Mesenteric fat pad (tissue), 1 donor: ENCODE measurements at regions not wholly inside any gene's neighbourhood (a gene's known extent, or its start where the extent isn't known, plus 50 kb on each side); places are given as distances from the start of the nearest gene placed in this dataset.
"Not testable (repeated sequence)": the region's sequence is repeated elsewhere in the genome, so short reads cannot be mapped to it uniquely, and the experiment has no call there.

Source experiments
- DNase-seq: peaks from one replicate; pipeline ENCODE4 v3.0.0-alpha.2; 2020; ENCODE audit warnings: low spot score
- donor health status: DM: yes; HTN: yes; CAD: no.

DNA sequence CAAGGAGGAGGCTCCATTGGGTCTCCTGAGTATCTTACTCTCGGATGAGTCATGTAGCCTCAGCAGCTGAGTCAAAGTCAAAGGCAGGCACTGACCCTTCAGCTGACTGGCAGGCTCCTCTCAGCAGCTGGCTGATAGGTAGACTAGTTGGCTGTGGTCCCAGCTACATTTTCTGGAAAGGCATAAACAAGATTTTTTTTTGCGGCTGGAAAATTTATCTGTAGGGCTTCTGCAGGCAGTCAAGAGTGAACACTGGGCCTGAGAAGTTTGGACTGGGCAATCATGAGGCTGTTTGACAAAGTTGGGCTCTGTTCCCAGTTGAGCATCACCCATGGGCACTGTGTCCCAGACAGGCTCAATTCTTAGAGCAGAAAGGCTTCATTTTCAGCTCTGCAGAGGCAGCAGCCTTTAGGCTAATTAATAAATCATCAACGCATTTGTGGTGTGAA is 796.2 kb downstream of the CCSER2 start:
- DNase-seq: no peak

DNA sequence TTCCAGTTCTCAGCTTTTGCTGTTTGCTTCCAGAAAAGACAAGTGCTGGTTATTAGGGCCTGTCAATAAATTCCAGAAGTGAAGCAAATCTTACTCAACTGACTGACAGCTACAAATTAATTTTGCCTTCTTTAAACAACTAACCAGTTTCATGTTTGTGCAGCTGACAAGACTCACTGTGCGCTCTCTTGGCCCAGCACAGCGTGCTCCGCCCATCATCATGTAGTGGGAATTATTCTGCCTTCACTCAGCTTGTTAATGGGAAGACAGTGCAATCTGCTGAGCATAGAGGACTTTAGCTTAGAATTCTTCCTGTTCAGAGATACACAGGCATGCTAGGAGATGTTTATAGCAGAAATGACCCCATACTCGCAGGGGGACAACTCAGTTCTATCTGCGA is 808.9 kb downstream of the CCSER2 start:
- DNase-seq: no peak

DNA sequence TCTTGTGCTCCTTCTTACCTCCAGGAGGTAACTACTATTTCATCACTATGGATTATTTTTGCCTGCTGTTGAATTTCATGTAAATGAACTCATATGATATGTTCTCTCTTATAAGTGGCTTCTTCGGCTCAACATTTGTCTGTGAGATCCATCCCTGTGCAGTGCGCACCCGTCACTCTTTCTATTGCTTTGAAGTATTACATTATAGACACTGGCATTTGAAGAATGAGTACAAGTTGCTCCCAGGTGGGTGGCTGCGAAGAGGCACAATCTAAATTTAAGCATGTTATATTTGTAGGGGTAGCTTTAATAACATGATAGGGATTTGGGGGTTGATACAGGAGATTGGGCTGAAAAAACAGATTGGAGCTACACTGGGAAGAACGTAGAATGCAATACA is 809.7 kb downstream of the CCSER2 start:
- no peak for DNase-seq

DNA sequence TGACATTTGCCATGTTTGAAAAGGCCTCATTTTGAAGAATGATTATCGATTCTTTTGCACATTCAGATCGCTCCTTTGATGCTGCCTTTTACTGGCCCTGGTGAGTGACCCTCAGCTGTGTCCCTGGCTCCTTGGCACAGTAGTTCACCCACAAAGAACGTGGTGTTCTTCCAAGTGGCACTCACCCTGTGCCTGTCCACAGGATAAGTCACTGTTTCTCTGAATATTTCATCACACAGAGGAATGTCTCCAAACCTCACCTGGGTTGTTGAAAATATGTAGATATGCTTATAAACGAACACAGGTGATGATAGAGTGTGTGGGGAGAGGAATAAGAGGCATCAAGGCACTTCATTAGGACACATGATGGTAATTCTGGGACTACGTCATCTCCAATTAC is 810.7 kb downstream of the CCSER2 start:
- no peak for DNase-seq

DNA sequence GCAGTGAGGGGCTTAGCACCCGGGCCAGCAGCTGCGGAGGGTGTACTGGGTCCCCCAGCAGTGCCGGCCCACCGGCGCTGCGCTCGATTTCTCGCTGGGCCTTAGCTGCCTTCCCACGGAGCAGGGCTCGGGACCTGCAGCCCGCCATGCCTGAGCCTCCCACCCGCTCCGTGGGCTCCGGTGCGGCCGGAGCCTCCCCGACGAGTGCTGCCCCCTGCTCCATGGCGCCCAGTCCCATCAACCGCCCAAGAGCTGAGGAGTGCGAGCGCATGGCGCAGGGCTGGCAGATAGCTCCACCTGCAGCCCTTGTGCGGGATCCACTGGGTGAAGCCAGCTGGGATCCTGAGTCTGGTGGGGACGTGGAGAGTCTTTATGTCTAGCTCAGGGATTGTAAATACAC is 813.1 kb downstream of the CCSER2 start:
- DNase-seq: not testable (repeated sequence)

DNA sequence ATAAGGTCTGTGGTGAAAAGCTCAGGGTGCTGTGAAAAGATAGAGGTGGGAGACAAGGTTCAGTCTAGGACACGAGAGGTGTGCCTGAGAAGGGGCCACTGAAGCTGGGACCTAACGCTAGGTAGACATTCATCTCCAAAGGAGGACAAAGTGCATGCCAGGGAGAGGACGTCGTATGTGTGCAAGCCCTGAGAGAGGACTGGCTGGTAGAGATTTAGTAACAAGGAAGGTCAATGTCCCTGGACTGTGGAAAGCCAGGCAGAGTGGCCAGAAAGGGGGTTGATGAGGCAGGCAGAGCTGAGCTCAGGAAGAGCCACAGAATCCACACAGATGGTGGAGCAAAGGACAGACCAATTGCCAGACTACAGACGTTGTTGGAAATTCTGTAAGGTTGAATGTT is 817.6 kb downstream of the CCSER2 start:
- no peak for DNase-seq

DNA sequence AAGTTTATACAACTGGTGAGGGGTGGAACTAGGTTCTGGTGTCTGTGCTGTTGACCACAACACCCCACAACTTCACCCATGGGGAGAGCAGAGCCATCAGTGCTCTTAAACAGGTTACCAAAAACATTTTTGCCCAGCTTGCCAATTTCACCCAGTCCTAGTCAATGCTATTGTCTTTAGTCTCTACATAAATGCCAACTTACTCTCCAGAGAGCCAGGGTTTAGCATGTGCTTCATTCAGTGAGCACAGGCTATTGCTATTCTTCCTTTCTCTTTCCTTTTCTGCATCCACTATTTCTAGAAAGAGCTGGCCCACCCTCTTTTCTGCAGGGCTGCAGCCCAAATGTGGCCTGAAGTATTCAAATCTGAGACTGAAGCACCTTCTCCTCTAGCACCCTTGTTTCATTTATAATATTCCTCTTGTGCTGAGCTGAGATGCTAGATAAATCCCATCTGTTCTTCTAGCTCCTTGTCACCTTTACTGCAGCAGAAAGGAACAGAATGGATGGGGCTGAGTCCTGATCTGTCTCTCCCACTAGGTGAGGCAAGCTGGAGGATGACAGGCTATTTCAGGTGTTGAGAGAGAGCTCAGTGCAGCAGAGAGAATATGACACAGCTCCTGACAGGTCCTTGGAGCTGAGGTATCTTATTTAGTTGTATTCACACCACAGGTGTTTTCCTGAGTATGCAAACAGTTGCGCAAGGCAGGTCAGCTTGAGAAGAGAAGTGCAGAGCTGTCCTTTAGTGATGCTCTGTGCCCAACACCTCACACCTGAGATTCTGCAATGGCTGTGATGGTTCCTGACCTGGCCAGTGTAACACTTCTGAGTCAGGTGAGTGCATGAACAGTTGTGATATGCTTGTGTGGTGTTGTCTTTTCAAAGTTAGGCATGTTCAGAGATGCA is 819.2 kb downstream of the CCSER2 start:
- DNase-seq: no peak

DNA sequence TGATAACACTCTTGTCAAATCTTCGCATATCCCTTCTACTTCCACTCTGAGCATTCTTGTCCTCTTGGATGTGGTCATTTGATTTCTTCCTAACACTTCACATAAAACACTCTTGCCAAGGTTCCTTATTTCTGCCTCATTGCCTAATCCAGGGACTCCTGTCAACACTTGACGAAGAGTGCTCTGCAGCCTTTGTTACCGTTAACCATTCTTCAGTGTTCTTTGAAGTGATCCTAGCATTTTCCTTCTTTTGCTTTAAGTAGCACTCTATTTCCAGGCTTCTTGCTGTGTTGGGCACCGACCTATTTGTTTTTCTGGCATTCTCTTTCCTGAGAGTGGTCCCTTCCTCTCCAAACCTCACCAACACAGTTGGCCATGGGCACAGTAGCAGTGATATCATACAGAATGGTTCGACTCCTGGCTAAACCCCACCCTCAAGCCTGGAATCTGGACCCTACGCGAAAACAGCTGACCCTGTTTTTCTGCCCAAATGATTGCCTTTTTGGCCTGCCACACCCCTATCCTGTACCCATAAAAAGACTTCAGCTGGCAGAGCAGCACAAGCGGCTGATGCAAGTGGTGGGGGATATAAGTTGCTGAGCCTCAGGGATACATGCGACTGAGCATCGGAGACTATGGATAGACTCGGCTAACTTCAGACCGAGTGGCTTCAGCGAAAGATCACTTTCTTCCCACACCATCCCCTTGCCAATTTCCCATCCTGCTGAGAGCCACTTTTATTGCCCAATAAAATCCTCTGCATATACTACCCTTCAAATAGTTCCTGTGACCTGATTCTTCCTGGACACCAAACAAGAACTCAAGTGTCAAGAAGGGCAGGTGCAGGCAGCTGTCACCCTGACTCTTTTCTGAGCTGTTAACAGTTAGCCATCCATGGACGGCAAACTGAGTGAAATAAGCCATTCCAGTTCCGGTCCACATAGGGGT is 820.6 kb downstream of the CCSER2 start:
- no peak for DNase-seq

DNA sequence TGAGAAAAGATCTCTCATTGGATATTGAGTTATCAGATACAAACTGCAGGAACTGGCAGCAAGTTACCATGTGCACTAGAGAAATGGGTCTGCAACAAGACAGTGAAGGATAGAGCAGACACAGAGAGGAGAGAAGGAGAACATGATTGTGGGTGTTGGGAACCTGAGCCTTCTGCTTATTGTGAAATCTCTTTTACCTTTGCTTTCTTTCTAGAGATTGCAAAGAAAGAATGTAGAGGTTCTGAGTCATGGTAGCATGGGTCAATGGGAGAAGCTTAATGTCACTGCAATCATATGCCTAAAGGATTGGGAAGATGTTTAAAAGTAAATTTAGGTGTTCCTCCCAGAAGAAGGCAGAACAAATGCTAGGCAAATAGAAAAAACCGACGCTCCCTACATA is 821.4 kb downstream of the CCSER2 start:
- DNase-seq: no peak

DNA sequence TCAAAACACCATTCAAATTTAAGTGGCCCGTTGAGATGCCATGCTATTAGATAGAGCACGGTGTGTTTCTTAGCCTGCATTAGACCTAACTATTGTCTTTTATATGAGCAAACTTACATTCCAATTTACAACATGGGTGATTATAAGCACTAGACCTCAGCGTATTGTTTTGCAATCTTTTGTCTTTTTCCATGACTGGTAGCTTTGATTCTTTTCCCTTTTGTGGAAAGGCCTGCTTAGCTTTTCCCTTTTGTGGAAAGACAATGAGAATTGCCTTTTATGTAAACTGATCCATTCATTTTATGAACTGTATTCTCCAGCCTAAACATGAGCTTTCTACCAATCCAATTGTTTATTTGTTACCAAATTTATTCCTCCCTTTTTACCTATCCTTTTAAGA is 823.1 kb downstream of the CCSER2 start:
- no peak for DNase-seq

DNA sequence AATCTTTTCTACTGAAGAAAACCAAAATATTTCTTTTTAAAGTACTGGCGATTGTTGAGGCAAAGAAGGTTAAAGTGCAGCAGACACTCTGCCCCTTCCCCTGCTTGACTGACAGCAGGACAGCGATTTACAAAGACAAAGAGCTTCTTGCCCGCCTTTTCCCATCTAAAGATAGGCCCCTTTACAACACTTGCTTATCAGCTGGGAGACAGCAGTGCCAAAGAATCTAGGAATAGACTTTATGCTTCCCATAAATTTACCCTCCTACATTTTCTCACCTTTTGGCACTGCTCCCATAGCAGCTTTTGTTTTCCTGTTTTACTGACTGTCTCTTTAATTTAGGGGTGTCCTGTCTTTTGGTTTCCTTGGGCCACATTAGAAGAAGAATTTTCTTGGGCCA is 824.1 kb downstream of the CCSER2 start:
- no peak for DNase-seq

DNA sequence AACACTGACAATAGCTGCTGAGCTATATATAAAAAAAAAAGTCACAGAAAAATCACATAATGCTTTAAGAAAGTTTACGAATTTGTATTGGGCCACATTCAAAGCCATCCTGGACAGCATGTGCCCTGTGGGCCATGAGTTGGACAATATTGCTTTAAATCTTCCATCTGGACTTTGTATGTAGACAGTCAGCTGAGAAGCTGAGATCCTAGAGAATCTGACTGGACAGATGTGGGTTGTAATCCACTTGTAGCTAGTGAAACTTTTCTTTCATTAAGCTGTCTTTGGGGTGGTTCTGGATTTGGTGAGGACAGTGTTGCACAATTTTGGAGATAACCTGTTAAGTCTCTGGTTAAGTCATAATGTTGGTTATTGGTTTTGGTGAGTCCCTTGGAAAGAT is 824.5 kb downstream of the CCSER2 start:
- no peak for DNase-seq

DNA sequence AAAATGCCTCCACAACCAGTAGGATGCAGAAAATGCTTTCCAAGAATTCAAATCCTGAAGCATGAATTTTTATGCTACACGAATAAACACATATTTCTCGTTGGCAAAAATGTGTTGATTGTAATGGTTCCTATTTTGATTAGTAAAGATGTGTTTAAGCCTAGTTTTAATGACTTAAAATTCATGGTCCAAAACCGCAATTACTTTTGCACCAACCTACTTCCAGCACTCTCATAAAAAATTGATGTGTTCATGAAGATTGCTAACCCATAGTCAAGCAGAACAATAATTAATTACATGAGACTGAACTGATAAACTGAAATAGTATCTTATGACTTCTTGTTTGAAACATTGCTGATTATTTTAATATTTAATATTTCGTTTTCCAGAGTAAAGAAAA is 828.8 kb downstream of the CCSER2 start:
- no peak for DNase-seq

DNA sequence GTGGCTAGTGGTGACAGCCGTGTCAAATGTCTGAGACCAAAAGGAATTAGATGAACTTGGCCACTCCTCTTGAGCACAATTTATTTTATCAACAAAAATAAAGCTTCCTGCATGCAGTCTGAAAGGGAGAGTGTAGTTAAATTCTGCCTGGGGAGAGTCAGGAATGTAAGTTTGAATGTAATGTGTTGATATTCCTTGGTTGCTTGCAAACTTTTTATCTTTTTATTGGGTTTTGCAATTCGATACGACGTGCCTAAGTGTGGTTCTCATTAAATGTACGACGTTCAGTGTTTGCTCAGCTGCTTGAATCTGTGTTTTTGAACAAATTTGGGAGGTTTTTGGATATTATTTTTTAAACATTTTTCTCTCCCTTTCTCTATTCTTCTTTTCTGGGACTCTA is 839.9 kb downstream of the CCSER2 start:
- DNase-seq: no peak

DNA sequence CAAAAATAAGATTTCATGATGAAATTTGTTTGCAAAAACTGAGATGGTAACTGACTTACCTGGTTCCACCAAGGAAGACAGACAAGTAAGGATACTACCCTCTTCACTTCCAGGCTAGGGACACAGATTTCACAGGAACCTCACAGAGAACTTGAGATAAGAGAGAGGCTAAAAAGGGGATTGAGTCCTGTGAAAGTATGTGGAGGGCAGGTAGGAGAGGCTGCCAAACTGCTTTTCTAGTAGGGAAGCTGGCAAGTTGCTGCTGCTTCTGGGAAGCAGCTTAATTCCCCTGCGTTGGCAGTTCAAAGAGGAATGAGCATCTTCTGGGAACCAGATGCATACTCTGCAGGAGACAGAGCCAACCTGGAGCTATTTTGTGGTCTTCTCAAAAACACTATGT is 841.6 kb downstream of the CCSER2 start:
- no peak for DNase-seq

DNA sequence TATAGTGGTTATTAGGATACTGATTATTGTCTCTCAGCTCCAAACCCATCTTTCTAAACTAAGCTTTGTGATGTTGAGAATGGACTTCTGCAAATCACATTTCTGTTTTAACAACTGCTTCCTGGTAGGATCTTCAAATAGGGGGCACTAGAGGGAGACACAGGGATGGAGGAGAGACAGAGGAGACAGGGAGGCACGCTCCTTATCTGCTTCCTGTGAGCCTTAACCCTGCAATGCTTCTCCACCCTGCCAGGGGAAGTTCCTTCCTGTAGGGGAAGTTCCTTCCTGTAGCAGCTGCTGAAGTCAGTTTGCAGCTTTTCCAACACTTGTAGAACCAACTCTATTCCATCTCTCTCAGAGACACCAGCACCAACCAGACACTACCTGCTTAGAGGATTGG is 847.2 kb downstream of the CCSER2 start:
- DNase-seq: no peak

DNA sequence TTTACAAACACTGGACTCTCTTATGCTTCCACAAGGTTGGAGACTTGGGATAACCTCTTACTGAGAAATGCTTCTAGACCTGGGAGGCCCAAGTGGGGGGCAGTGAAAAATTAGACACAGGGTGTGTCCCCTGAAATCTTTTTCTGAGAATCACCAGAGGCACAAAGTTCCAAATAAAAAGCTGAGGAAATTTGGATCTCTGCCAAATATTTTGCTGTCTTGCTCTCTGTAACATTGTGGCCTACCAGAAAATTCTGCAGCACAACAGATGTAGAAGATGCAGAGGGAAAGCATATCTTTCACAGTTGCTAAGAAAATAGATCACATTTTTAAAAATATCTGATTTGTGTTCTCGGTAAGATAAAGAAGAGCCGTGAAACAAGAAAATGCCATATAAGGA is 849.4 kb downstream of the CCSER2 start:
- DNase-seq: no peak

DNA sequence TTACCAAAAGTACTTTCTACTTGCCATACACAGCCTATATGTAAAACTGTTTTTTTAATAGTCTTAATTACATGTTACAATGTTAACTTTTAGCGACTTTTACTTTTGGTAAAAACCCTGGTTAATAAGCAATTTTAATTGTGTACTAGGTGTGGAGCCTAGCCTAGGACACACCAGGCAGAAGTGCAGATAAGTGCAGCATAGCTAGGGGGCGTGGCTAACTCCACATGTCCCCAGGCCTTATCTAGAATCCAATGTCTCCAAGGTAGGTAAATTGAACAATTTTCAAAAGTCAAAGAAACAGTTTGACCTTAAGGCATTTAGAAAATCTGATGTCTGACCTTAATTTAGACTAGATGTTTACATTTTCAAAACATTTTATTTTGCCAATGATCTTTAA is 858.7 kb downstream of the CCSER2 start:
- DNase-seq: no peak

DNA sequence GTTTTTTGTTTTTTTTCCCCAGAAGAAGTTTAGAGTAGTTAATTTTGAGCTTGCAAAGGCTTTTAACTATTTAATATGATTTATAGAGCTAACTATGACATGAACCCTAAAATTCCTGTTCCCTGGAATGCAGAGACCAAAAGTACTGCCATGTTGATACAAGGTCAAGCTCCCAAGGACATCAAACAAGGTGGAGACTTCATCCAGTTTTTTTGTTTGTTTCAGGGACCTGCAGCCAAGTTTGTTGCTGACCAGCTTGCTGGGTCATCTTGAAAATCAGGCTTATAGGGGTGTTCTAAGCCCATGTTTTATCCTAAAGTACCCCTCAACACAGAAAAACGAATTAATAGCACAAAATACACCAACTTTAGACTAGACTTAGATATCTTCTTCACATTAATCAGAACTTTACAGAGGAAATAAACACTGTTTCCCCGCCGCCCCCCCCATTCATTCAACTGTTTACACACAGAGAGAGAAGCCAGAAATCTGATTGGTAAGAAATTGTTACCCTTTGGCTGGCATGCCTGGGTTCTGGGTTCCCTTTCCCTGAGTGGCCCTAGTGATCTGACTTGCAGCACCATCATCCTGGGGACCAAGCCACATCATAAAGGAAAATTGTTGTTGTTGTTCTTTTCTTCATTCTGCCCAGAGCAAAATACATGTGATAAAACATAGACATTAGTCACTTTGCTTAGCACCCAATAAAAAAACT is 860.5 kb downstream of the CCSER2 start:
- no peak for DNase-seq

DNA sequence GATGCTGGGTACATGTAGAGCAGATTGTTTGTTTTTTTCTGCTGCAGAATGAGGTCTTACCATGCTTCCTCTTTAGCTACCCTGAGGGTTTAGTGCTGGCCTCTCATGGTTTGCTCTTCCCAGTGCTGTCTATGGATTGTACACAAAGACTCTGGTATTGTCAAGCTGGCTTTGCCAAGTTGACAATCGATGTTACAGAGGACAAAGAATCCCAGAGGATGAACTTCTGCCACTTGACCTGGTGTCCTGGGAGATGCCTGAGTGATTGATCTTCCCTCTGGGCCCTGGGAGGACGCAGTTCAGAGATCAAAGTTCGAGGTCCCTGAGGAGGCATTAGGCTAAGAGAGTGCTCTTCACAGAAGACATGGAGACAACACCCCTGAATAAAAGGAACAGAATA is 865.4 kb downstream of the CCSER2 start:
- DNase-seq: no peak

DNA sequence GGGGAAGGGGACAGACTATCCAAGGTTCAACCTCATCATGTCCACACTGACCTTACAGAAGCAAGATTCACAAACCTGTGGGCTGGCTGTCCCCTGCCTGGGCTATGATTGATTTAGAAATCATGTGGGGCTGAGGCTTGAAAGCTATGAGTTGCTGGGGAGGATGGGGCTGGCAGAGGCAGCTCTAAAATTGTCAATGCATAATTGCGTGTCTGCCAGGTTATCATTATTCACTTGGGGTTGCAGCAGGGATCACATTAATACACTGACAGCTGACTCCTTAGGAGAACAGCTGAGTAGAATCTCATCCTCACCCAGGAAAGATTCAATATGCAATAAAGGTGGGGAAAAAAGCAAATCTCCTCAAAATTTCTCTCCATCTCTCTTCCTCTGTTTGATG is 866.3 kb downstream of the CCSER2 start:
- no peak for DNase-seq

DNA sequence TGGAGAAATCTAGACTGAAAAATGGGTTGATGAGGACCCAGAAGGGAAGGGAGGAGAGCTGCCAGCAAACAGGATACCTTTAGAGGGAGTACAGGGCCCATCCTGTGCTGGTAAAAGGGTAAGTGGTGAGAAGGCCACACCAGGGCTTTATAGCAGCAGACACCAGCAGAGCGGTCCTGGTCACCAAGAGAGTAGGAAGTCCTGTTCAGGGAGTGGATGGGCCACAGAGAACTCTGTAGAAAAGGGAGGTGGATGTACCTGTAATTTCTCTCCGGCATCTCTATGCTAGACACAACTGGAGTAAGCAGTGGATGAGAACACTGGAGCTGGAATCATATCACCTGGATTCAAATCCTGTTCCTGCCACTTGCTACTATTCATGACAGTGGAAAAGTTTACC is 867.2 kb downstream of the CCSER2 start:
- no peak for DNase-seq
